ENCODE measurements at regions not wholly inside any gene's neighbourhood (a gene's known extent, or its start where the extent isn't known, plus 50 kb on each side); places are given as distances from the start of the nearest gene placed in this dataset.
"Not testable (repeated sequence)": the region's sequence is repeated elsewhere in the genome, so short reads cannot be mapped to it uniquely, and the experiment has no call there.

- DNase-seq (ENCODE audit: low read depth), result no peak
These were observed 50.9 kb upstream of the WARS2 start for GRCh38 chr1:119191325-119191724.

- no peak for DNase-seq (ENCODE audit: low read depth)
These were observed 63.9 kb upstream of the WARS2 start for GRCh38 chr1:119204197-119204960.

- no peak for DNase-seq (ENCODE audit: low read depth)
These were observed 64.5 kb upstream of the WARS2 start for GRCh38 chr1:119204961-119205357.

- no peak for DNase-seq (ENCODE audit: low read depth)
These were observed 68.6 kb upstream of the WARS2 start for GRCh38 chr1:119209061-119209460.

- DNase-seq (ENCODE audit: low read depth), result no peak
These were observed 69.3 kb upstream of the WARS2 start for GRCh38 chr1:119209596-119210295.

GRCh38 chr1:119210296-119210649, 69.8 kb upstream of the WARS2 start:
- no peak for DNase-seq (ENCODE audit: low read depth)

GRCh38 chr1:119213213-119213612, 72.8 kb upstream of the WARS2 start:
- DNase-seq (ENCODE audit: low read depth), result not testable (repeated sequence)

GRCh38 chr1:119214961-119215360, 74.5 kb upstream of the WARS2 start:
- not testable (repeated sequence) for DNase-seq (ENCODE audit: low read depth)

GRCh38 chr1:119217309-119217828, 76.9 kb upstream of the WARS2 start:
- DNase-seq (ENCODE audit: low read depth), result no peak

GRCh38 chr1:119219711-119220110, 79.3 kb upstream of the WARS2 start:
- DNase-seq (ENCODE audit: low read depth), result no peak

GRCh38 chr1:119220991-119221390, 80.5 kb upstream of the WARS2 start:
- DNase-seq (ENCODE audit: low read depth), result peak; percentile 44

GRCh38 chr1:119222271-119222670, 81.8 kb upstream of the WARS2 start:
- no peak for DNase-seq (ENCODE audit: low read depth)

GRCh38 chr1:119225265-119225664, 84.8 kb upstream of the WARS2 start:
- DNase-seq (ENCODE audit: low read depth), result no peak

- DNase-seq (ENCODE audit: low read depth), result no peak
These were observed 85.4 kb upstream of the WARS2 start for GRCh38 chr1:119225831-119226230.

- no peak for DNase-seq (ENCODE audit: low read depth)
These were observed 85.9 kb upstream of the WARS2 start for GRCh38 chr1:119226321-119226720.

GRCh38 chr1:119226913-119227312, 86.5 kb upstream of the WARS2 start:
- DNase-seq (ENCODE audit: low read depth), result no peak

GRCh38 chr1:119227456-119227855, 87.0 kb upstream of the WARS2 start:
- no peak for DNase-seq (ENCODE audit: low read depth)

GRCh38 chr1:119228335-119229080, 88.1 kb upstream of the WARS2 start:
- DNase-seq (ENCODE audit: low read depth), result peak; percentile 54

GRCh38 chr1:119235120-119235519, 94.7 kb upstream of the WARS2 start:
- DNase-seq (ENCODE audit: low read depth), result no peak

- no peak for DNase-seq (ENCODE audit: low read depth)
These were observed 105.4 kb upstream of the WARS2 start for GRCh38 chr1:119245881-119246280.

- no peak for DNase-seq (ENCODE audit: low read depth)
These were observed 108.8 kb upstream of the WARS2 start for GRCh38 chr1:119249283-119249682.

- no peak for DNase-seq (ENCODE audit: low read depth)
These were observed 109.8 kb upstream of the WARS2 start for GRCh38 chr1:119250299-119250698.

GRCh38 chr1:119251751-119252150, 111.3 kb upstream of the WARS2 start:
- DNase-seq (ENCODE audit: low read depth), result no peak

Data from M059J (cell line).